ENCODE measurements at regions not wholly inside any gene's neighbourhood (a gene's known extent, or its start where the extent isn't known, plus 50 kb on each side); places are given as distances from the start of the nearest gene placed in this dataset.
"Not testable (repeated sequence)": the region's sequence is repeated elsewhere in the genome, so short reads cannot be mapped to it uniquely, and the experiment has no call there.

DNA sequence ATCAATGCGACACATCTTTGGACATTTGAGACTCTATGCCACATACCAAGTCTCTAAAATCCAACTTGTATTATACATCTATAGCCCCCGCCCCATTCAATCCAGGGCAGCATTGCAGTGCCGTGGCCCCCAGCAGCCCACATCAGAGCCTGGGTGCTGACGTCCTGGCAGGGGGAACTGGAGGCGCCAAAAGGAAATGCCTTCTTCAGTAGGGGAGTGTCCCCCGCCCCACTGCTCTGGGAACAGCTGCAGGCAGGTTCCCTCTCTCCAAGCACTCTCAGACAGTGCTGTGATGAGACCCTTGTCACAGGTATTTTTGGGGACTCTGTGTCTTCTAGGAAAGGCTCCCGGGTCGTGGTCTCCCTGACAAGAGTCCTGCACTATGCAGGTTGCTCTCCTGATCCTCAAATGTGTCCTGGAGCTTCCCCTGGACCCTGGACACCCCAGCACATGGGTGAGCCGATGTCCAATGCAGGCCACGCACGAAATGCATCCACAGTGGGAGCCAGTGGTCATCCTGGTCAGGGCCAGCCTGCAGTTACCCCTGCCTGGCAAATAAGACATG lies 188.7 kb downstream of the RTP5 start:
- H3K9me3 ChIP-seq (ENCODE audit: severe bottlenecking), result peaks cover 7% of the 10 kb centered on the region
- TF ChIP-seq, protein P1, sequence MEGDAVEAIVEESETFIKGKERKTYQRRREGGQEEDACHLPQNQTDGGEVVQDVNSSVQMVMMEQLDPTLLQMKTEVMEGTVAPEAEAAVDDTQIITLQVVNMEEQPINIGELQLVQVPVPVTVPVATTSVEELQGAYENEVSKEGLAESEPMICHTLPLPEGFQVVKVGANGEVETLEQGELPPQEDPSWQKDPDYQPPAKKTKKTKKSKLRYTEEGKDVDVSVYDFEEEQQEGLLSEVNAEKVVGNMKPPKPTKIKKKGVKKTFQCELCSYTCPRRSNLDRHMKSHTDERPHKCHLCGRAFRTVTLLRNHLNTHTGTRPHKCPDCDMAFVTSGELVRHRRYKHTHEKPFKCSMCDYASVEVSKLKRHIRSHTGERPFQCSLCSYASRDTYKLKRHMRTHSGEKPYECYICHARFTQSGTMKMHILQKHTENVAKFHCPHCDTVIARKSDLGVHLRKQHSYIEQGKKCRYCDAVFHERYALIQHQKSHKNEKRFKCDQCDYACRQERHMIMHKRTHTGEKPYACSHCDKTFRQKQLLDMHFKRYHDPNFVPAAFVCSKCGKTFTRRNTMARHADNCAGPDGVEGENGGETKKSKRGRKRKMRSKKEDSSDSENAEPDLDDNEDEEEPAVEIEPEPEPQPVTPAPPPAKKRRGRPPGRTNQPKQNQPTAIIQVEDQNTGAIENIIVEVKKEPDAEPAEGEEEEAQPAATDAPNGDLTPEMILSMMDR (IDR thresholded peaks at IDR 0.05; ENCODE audit: low read depth, low read length), result no peak
- no peaks in the 10 kb centered on the region for H3K27me3 ChIP-seq (ENCODE audit: insufficient read depth, low read depth, severe bottlenecking)
- DNase-seq, result no peak
- H3K36me3 ChIP-seq, result no peaks in the 10 kb centered on the region
- no peak overlapping the region for H3K4me3 ChIP-seq (ENCODE audit: low read depth, low read length)
- H3K27ac ChIP-seq, result no peak overlapping the region

DNA sequence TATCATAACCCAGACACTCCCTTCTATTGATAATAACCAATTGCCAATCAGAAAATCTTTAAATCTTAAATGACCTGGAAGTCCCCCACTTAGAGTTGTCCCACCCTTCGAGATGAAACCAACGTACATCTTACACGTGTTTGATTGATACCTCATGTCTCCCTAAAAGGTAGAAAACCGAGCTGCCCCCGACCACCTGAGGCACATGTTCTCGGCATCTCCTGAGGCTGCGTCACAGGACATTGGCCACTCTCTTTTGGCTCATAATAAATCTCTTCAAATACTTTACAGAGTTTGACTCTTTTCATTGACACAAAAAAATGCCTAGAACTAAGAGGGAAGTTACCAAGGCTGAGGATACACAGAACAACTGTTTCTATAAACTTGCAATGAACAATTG lies 190.0 kb downstream of the RTP5 start:
- TF ChIP-seq, protein P1 (IDR thresholded peaks at IDR 0.05; ENCODE audit: low read depth, low read length), result no peak
- DNase-seq, result no peak
- no peak overlapping the region for H3K4me3 ChIP-seq (ENCODE audit: low read depth, low read length)
- no peaks in the 10 kb centered on the region for H3K27me3 ChIP-seq (ENCODE audit: insufficient read depth, low read depth, severe bottlenecking)
- no peaks in the 10 kb centered on the region for H3K36me3 ChIP-seq
- H3K27ac ChIP-seq, result no peak overlapping the region
- peaks cover 7% of the 10 kb centered on the region for H3K9me3 ChIP-seq (ENCODE audit: severe bottlenecking)

DNA sequence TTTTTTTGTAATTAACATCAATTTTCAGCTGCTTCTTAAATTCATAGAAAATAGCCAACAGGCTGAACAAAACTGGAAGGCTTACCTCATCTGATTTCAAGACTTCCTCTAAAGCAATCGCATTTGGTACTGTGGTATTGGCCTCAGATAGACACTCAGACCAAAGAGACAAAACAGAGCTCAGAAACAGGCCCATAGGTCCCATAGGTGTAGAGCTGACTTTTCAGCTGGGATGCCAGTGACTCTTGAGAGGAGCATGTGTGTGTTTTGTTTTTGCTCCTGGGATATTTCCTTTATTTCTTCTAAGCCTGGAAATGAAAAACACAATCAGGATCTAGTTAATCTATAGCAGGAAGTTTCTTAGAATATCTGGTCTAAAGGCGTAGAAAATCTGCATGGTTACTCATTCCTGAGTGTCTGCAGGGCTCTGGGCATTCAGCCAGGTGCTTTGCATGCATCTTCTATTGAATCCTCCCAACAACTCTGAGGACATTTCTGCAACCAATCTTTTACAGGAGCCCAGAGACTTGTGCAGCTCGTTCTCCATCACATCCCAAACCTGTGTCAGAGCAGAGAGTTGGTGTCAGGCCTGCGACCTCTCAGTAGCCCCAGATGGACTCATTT lies 190.8 kb downstream of the RTP5 start:
- DNase-seq, result no peak
- TF ChIP-seq, protein P1 (IDR thresholded peaks at IDR 0.05; ENCODE audit: low read depth, low read length), result no peak
- no peaks in the 10 kb centered on the region for H3K27me3 ChIP-seq (ENCODE audit: insufficient read depth, low read depth, severe bottlenecking)
- H3K4me3 ChIP-seq (ENCODE audit: low read depth, low read length), result no peak overlapping the region
- H3K36me3 ChIP-seq, result no peaks in the 10 kb centered on the region
- H3K9me3 ChIP-seq (ENCODE audit: severe bottlenecking), result peaks cover 7% of the 10 kb centered on the region
- no peak overlapping the region for H3K27ac ChIP-seq

DNA sequence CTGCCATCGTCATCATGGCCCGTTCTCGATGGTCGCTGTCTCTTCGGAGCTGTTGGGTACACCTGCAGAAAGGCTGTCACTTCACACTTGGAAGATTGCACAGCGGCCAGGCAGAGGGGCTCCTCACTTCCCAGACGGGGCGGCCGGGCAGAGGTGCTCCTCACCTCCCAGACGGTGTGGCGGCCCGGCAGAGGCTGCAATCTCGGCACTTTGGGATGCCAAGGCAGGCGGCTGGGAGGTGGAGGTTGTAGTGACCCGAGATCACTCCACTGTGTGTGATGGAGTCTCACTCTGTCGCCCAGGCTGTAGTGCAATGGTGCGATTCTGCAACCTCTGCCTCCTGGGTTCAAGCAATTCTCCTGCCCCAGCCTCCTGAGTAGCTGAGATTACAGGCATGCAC lies 192.4 kb downstream of the RTP5 start:
- H3K36me3 ChIP-seq; H3K9me3 ChIP-seq (ENCODE audit: severe bottlenecking); H3K4me3 ChIP-seq (ENCODE audit: low read depth, low read length); DNase-seq; H3K27me3 ChIP-seq (ENCODE audit: insufficient read depth, low read depth, severe bottlenecking); H3K27ac ChIP-seq: not testable (repeated sequence)

DNA sequence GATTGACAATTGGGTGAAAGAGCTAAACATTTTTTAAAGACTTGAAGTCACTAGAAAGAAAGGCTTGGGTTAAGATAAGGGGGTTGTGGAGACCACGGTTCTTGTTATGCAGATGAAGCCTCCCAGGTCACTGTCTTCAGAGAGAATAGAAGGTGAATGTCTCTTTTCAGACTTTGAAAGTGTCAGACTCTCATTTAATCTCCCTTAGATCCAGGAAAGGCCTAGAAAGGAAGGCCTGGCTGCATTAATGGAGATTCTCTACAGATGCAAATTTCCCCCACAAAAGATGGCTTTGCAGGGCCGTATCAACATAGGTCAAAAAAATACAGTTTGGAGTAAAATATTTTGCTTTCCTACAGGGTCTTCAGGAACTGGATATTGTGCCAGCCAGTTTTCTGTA lies 193.9 kb downstream of the RTP5 start:
- DNase-seq, result no peak
- H3K9me3 ChIP-seq (ENCODE audit: severe bottlenecking), result peaks cover 7% of the 10 kb centered on the region
- no peak overlapping the region for H3K27ac ChIP-seq
- no peaks in the 10 kb centered on the region for H3K36me3 ChIP-seq
- TF ChIP-seq, protein P1 (IDR thresholded peaks at IDR 0.05; ENCODE audit: low read depth, low read length), result no peak
- H3K27me3 ChIP-seq (ENCODE audit: insufficient read depth, low read depth, severe bottlenecking), result no peaks in the 10 kb centered on the region
- no peak overlapping the region for H3K4me3 ChIP-seq (ENCODE audit: low read depth, low read length)

DNA sequence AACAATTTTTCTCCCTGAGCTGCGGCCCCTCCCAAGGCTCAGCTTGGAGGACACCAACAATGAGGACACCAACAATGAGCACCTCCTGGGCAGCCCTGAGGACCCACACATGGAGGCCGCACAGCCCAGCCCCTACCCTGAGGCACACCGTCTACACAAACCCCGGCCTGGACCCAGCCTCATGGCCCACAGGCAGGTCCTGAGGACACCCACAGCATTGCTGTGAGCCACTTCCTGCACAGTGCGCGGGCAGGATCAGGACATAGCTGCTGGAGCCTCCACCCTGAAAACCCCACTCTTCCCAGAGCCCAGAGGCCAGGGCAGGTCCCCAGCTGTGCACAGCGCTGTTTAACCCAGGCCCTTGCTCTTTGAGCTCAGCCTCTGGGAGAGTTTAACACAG lies 194.3 kb downstream of the RTP5 start:
- Histone ChIP-seq H3K9me3 (ENCODE audit: severe bottlenecking) (peaks cover 7% of the 10 kb centered on the region), H3K27ac (no peak overlapping the region)

More for the DNA sequence above, 194.3 kb downstream of the RTP5 start:
- Histone ChIP-seq H3K4me3 (ENCODE audit: low read depth, low read length) (no peak overlapping the region), H3K27me3 (ENCODE audit: insufficient read depth, low read depth, severe bottlenecking) (no peaks in the 10 kb centered on the region), H3K36me3 (no peaks in the 10 kb centered on the region)
- TF ChIP-seq, protein P1 (IDR thresholded peaks at IDR 0.05; ENCODE audit: low read depth, low read length), result no peak
- no peak for DNase-seq

Measured in WERI-Rb-1 (cell line).